BJ (cell line): ENCODE measurements at regions not wholly inside any gene's neighbourhood (a gene's known extent, or its start where the extent isn't known, plus 50 kb on each side); places are given as distances from the start of the nearest gene placed in this dataset.

Experiments used
- CTCF ChIA-PET: fragments of 350-600 bp; formaldehyde crosslinking; extraction: SDS; loops from one replicate; lab custom pipeline; 2021; ENCODE audit warnings: antibody characterized with exemption, inconsistent platforms; lab: Yijun Ruan, JAX
- POLR2A ChIA-PET: fragments of 300-600 bp; sonication (Branson Sonifier 250); formaldehyde crosslinking; extraction: SDS; loops from one replicate; lab custom pipeline; 2021; ENCODE audit warnings: antibody characterized with exemption; lab: Charles Lee
- DNase-seq: peaks from one replicate; pipeline ENCODE4 v3.0.0-alpha.2; 2011; ENCODE audit warnings: low read depth
- H3K27me3 ChIP-seq: 2 replicates; pipeline ENCODE4 v1.6.0; 2011; ENCODE audit warnings: low read length; ENCODE audit not compliant: control insufficient read depth, insufficient read depth
- H3K36me3 ChIP-seq: 2 replicates; pipeline ENCODE4 v1.5.1; 2011; ENCODE audit warnings: low read length; ENCODE audit not compliant: control insufficient read depth, insufficient read depth
- H3K4me3 ChIP-seq: 2 replicates; pipeline ENCODE4 v1.5.1; 2011; ENCODE audit warnings: low read depth, mild to moderate bottlenecking, control low read depth, low read length
- CTCF ChIP-seq: IDR thresholded peaks from 2 replicates; pipeline ENCODE4 v1.5.1; 2011; ENCODE audit warnings: low read depth, mild to moderate bottlenecking, control low read depth, inconsistent platforms, low read length, moderate library complexity; ENCODE audit not compliant: insufficient read depth

GRCh38 chr13:44680746-44681355, 104.7 kb upstream of the TSC22D1 start:
- CTCF ChIA-PET: no interaction called here
- no peak for TF ChIP-seq CTCF
- Histone ChIP-seq H3K36me3 (no peaks in the 10 kb centered on the region), H3K27me3 (no peaks in the 10 kb centered on the region), H3K4me3 (no peak overlapping the region)
- DNase-seq: no peak
- POLR2A ChIA-PET: no interaction called here

DNA sequence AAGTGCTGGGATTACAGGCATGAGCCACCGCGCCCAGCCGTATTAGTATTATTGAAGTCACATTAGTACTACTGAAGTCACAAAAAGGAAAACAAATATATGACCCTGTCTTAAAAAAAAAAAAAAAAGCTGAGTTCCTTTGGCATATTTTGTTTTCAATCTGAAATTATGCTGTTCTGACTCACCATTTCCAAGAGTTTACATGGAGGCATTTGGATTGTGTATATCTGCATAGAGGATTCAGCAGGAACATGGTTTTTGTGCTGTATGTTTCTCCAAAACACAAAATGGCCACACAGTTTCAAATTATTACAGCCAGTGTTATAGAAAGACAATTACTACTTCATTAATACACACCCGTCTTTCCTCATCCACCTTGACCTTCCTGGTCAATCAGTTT, 103.5 kb upstream of the TSC22D1 start:
- no peak for TF ChIP-seq CTCF
- ChIA-PET POLR2A (interaction anchor here (0.6 kb wide), 1 partner anchor 103 kb away, joined by 4 read pairs; the partner anchor contains the start of gene TSC22D1), CTCF (no interaction called here)

DNA sequence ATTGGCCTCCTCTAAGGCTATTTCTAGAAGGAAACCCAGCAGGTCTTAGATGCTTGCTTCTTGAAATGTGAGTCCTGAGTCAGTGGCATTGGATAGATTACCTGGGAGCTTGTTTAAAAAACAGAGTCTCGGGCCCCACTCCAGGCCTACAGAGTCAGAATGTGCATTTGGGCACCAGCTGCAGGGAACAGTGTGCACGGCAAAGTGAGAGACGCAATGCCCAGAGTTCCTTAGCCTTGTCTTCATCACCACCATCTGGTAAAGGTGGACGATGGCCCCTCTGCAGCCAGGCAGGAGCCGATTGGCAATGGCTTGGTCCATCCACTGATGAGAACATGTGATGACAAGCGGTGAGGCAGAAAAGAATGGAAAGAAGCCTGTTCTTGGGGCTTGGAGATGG, 102.1 kb upstream of the TSC22D1 start:
- no peak for DNase-seq
- CTCF ChIA-PET: no interaction called here
- POLR2A ChIA-PET: no interaction called here
- no peak for TF ChIP-seq CTCF
- Histone ChIP-seq H3K36me3 (no peaks in the 10 kb centered on the region), H3K27me3 (no peaks in the 10 kb centered on the region), H3K4me3 (no peak overlapping the region)

More for the DNA sequence above, 103.5 kb upstream of the TSC22D1 start:
- Histone ChIP-seq H3K27me3 (no peaks in the 10 kb centered on the region), H3K36me3 (no peaks in the 10 kb centered on the region), H3K4me3 (no peak overlapping the region)
- no peak for DNase-seq

GRCh38 chr13:44676534-44676933, 100.4 kb upstream of the TSC22D1 start:
- no peak for DNase-seq
- ChIA-PET POLR2A (no interaction called here), CTCF (no interaction called here)
- TF ChIP-seq CTCF: no peak
- no peak overlapping the region for H3K4me3 ChIP-seq
- H3K27me3 ChIP-seq: no peaks in the 10 kb centered on the region
- H3K36me3 ChIP-seq: no peaks in the 10 kb centered on the region

DNA sequence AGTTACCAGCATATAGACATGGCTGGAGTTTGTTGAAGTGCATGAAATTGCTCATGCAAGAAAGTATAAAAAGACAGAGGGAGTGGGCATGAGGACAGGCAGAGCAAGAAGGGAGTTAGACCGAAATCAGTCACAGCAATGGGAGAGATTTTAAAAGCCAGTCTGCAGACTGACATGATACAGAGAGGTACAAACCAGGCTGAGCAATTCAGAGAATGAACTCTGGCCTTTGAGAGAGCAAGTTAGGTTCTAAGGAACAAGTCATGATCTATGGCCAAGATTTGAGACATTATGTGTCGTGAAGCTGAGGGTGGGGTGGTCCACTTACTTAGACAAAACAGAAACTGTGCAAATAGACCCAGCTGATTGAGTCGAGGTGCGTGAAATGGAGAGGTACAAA, 93.4 kb upstream of the TSC22D1 start:
- CTCF ChIA-PET: no interaction called here
- DNase-seq: no peak
- no peak overlapping the region for H3K4me3 ChIP-seq
- POLR2A ChIA-PET: no interaction called here
- no peaks in the 10 kb centered on the region for H3K27me3 ChIP-seq
- TF ChIP-seq CTCF: no peak
- H3K36me3 ChIP-seq: no peaks in the 10 kb centered on the region
